Islet precursor cell (in vitro differentiated cells): ENCODE measurements at regions not wholly inside any gene's neighbourhood (a gene's known extent, or its start where the extent isn't known, plus 50 kb on each side); places are given as distances from the start of the nearest gene placed in this dataset.
A peak's percentile ranks its signal among the peaks of the same experiment; 100 is the strongest.
"Not testable (repeated sequence)": the region's sequence is repeated elsewhere in the genome, so short reads cannot be mapped to it uniquely, and the experiment has no call there.

ENCODE experiments used
- DNase-seq: peaks from one replicate; pipeline ENCODE4 v3.0.0-alpha.2; 2018

GRCh38 chrX:33989936-33990335 is 142.2 kb downstream of the FAM47A start:
- DNase-seq: no peak

DNA sequence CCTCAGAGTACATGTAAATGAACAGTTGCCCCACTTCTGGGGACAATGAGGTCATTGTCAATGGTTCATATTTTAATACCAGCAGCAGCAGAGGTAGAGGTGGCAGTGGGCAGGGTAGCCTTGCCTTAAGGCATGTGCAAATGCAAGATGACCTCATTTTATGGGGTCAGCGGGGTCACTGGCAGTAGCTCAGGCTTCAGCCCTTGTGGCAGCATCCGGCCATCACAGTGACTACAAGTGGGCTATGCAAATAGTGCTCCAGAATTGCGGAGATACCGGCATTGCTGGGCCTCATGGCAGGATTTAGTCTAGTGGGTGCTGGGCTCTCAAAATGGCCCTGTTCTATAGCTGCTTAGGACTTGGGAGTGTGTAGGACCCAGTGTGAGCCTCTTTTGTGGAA is 144.7 kb downstream of the FAM47A start:
- peak; percentile 63 for DNase-seq

DNA sequence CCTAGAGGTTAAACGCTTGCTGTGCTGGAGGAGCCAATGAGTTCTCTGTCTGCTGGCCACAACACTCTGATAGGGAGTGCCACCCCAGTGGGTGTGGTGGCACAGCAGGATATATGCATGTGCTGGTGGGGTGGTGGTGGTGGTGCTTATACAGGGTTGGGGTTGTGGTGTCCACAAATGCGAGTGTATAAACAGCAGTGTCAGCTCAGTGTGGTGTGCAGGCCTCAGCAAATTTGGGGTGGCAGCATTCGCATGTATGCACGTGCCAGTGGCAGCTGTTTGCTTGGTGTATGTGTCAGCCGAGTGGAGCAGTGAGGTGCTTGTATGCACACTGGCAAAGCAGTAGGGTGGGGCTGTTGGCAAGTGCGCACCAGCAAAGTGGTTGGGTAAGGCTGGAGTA is 157.4 kb downstream of the FAM47A start:
- DNase-seq: no peak

GRCh38 chrX:33970028-33970967 is 161.8 kb downstream of the FAM47A start:
- DNase-seq: peak; percentile 48

- no peak for DNase-seq
Observed at GRCh38 chrX:33969105-33969504, 163.0 kb downstream of the FAM47A start.

DNA sequence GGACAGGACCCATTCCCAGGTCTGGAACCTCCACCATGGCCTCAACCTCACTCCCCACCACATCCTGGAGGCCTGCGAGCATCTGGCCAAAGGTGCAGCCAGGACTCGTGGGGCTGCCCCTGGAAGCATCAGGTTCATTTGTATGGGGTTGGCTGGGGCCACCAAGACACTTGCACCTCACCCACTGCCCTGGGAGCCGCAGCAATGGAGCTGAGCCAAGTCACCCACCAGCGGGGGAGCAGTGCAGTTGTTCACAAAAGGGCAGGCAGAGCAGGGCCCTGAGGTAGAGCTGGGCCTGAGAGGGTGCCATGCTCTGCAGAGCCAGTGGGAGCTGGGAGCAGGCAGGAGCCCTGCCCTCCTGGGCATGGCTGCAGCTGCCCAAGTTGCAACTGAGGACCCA is 163.5 kb downstream of the FAM47A start:
- no peak for DNase-seq

- DNase-seq: no peak
Observed at GRCh38 chrX:33949300-33949699, 182.8 kb downstream of the FAM47A start.

GRCh38 chrX:33926249-33926648 is 205.9 kb downstream of the FAM47A start:
- DNase-seq: not testable (repeated sequence)

DNA sequence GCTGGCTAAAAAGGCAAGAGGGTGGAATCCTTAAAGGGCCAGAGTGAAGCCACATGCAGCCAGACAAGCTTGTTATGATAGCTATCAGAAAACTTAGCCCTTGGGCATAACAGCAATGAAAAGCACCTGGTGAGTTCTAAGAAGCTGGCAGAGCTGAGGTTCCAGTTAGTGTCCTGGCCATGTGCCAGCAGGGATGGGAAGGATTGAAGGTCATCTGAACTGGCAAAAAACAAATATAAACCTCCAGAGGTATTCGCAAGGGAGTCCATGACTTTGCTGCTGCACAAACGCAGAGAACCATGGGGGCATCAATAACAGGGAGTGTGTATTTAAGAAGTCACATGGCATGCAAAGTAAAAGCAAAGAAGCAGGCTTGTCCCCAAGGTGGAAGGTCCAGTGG is 208.9 kb downstream of the FAM47A start:
- DNase-seq: no peak

GRCh38 chrX:33909836-33910235 is 222.3 kb downstream of the FAM47A start:
- no peak for DNase-seq

DNA sequence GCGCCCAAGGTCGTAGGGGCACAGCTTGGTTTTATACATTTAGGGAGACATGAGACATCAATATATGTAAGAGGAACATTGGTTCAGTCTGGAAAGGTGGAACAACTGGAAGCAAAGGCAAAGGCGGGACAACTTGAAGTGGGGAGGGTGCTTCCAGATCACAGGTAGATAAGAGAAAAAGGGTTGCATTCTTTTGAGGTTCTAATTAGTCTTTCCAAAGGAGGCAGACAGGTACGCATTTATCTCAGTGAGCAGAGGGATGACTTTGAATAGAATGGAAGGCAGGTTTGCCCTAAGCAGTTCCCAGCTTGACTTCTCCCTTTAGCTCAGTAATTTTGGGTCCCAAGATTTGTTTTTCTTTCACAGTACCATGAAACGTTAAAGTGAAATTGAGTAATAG is 223.2 kb downstream of the FAM47A start:
- DNase-seq: no peak

DNA sequence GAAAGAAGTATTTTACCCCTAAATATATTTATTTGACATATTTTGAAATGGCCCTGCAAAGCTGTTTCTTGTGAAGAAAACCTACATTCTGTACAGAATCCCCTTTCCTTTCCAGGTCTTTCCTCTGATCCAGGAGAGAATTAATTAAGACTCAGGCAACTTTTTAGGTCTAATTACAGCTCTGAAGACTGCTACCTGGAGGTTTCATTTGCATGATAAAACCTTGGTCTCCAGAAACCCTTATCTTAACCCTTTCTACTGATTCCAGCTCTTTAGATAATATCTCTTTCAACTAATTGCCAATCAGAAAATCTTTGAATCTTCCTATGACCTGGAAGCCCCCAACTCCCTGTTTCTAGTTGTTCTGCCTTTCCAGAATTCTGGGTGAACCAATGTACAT is 224.0 kb downstream of the FAM47A start:
- no peak for DNase-seq

- peak; percentile 87 for DNase-seq
Observed at GRCh38 chrX:33906971-33907370, 225.1 kb downstream of the FAM47A start.

DNA sequence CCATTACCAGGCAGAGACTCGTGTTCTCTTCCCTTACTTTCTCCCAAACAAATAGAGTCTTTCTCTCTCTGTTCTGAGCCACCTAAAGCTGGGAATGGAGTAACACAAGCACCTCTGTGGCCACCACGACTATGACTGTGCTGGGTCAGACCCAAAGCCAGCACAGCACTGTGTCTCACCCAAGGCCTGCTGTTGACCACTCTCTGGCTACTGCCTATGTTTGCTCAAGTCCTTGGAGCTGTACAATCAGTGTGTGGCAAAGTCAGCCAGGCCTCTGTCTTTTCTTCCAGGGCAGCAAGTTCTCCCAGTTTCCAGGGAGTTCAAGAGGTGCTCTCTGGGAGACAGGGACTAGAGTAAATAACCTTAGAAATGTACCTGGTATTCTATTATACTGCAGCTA is 239.4 kb downstream of the FAM47A start:
- no peak for DNase-seq

- no peak for DNase-seq
Observed at GRCh38 chrX:33855251-33855650, 276.9 kb downstream of the FAM47A start.

DNA sequence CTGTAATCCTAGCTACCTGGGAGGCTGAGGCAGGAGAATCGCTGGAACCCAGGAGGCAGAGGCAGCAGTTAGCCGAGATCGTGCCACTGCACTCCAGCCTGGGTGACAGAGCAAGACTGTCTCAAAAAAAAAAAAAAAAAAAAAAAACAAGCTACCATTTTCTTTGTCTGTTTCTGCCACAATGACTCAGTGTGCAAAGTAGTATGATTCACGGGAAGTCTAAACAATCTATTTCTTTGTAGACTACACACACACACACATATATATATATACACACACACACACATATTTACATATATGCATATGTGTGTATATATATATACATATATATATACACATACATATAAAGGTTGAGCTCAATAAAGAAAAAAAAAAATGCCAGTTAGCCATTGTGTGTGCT is 280.0 kb downstream of the FAM47A start:
- not testable (repeated sequence) for DNase-seq

DNA sequence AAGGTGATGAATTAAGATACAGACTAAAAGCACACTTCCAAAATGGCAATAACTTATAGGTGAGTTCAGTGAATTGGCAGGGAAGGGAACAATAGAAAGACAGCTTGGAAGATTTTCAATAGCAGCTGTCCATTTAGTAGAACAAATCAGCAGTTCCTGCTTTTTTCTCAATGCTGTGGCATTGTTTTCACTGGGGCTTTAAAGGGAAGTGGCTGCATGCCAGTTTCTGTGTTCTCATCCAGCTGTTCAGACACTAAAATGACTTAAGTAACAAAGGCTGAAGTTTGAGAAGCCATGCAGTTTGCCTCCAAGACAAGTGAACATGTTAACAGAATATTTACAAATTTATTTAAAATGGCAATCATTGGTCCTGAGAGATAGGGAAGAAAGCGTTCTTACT is 291.9 kb downstream of the FAM47A start:
- no peak for DNase-seq

DNA sequence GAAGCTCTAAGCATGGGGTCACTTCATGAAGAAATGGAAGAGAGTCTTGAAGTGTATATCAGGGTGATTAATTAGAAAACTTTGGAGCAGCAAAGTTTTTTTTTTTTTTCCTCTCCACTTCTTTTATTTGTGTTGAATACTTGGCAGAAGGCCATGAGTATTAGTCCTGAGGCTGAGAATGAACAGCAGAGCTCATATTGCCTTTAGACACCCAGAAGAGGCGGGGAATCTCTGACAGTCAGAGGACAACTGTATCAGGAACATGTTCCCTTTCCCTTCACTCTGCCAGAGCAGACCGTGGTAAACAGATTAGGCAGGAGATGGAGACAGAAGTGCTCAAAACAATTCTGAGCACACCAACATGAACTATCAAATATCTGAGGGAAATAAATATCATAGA is 300.9 kb downstream of the FAM47A start:
- no peak for DNase-seq

- no peak for DNase-seq
Observed at GRCh38 chrX:33817266-33817665, 314.8 kb downstream of the FAM47A start.

DNA sequence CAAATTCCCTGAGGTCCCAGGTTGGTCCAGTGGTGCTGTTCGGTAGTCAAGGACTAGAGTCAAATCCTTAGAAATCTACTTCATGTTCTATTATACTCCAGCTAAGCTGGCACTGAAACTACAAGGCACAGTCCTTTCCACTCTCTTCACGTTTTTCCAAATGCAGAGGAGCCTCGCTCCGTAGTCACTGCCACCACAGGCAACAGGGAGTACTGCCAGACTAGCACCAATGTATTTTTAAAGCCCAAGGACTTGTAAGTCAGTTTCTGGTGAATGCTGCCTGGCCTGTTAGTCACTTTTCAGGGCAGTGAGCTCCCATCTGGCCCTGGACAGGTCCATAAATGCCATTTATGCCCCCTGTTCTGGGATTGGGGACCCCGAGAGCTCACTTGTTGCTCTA is 323.5 kb downstream of the FAM47A start:
- no peak for DNase-seq

- no peak for DNase-seq
Observed at GRCh38 chrX:33784548-33784947, 347.6 kb downstream of the FAM47A start.

- peak; percentile 66 for DNase-seq
Observed at GRCh38 chrX:33741807-33742206, 390.3 kb downstream of the FAM47A start.

DNA sequence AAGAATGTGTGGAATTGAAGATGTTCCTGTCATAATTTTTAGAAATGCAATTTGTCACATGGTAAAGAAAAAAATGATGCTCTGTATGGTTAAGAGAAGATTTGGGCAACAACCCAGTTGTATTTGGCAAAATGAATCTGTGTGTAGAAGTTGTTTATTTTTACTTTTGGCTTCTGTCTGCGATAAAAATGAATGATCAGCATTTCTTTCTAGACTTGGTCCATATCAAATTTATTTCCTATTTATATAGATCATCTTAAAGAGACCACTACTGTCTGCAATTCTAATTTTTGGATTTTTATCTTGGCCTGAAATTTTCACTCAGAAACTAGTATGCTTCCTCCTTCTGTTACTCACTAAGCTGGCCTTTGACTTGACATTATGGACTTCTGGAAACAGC is 396.9 kb downstream of the FAM47A start:
- no peak for DNase-seq

- DNase-seq: peak; percentile 52
Observed at GRCh38 chrX:33726281-33727160, 405.6 kb downstream of the FAM47A start.
